AG09309 (cell line): ENCODE measurements at regions not wholly inside any gene's neighbourhood (a gene's known extent, or its start where the extent isn't known, plus 50 kb on each side); places are given as distances from the start of the nearest gene placed in this dataset.

Experiments used
- DNase-seq: peaks from one replicate; pipeline ENCODE4 v3.0.0-alpha.2; 2010; ENCODE audit warnings: low read depth
- H3K4me3 ChIP-seq: 2 replicates; pipeline ENCODE4 v1.5.1; 2011; ENCODE audit warnings: mild to moderate bottlenecking, low read depth, low read length, moderate library complexity; ENCODE audit not compliant: control insufficient read depth
- TF ChIP-seq, protein P1 (sequence below): IDR thresholded peaks from 2 replicates; pipeline ENCODE4 v1.5.1; 2011; ENCODE audit warnings: mild to moderate bottlenecking, low read depth, low read length, inconsistent platforms; ENCODE audit not compliant: insufficient read depth, control insufficient read depth; ENCODE audit errors: missing control alignments

DNA sequence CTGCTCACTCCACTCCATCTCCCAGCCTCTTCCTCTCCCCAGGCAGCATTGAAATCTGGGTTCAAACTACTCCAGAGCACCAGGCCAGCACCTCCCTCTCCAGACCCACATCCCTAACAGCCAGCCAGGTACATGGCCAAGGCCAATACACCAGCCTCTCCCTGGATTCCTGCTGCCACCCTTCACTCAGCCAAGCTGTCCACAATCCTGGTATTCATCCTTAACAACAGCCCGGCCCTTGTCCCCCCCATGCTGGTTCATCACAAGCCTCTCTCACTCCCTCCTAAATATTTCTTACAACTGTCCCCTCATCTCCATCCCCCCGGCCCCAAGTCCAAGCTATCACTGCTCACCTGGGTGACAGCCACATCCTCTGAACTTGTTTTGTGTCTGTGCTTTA lies 129.9 kb upstream of the HAAO start:
- H3K4me3 ChIP-seq = no peak overlapping the region
- TF ChIP-seq, protein P1, sequence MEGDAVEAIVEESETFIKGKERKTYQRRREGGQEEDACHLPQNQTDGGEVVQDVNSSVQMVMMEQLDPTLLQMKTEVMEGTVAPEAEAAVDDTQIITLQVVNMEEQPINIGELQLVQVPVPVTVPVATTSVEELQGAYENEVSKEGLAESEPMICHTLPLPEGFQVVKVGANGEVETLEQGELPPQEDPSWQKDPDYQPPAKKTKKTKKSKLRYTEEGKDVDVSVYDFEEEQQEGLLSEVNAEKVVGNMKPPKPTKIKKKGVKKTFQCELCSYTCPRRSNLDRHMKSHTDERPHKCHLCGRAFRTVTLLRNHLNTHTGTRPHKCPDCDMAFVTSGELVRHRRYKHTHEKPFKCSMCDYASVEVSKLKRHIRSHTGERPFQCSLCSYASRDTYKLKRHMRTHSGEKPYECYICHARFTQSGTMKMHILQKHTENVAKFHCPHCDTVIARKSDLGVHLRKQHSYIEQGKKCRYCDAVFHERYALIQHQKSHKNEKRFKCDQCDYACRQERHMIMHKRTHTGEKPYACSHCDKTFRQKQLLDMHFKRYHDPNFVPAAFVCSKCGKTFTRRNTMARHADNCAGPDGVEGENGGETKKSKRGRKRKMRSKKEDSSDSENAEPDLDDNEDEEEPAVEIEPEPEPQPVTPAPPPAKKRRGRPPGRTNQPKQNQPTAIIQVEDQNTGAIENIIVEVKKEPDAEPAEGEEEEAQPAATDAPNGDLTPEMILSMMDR = no peak
- no peak for DNase-seq

DNA sequence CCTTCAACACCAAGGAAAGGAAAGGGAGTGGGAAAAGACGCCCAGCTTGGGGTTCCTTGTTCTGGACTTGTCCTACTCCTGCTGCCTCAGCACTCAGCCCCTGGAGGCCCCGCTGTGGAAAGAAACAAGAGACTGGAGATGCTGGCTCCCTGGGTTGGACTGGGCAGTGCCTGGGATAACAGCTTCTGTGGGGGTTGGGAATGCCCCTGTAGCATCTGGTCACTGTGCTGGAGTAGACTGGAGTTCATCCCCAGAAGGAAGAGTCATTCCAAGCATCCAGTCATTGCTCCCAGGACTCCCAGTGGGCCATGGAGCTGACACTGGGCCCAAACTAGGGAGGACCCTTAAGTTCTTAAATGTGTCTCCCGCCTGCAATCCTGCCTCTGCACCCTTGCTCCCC lies 129.3 kb upstream of the HAAO start:
- no peak for DNase-seq
- TF ChIP-seq, protein P1 = no peak
- no peak overlapping the region for H3K4me3 ChIP-seq

DNA sequence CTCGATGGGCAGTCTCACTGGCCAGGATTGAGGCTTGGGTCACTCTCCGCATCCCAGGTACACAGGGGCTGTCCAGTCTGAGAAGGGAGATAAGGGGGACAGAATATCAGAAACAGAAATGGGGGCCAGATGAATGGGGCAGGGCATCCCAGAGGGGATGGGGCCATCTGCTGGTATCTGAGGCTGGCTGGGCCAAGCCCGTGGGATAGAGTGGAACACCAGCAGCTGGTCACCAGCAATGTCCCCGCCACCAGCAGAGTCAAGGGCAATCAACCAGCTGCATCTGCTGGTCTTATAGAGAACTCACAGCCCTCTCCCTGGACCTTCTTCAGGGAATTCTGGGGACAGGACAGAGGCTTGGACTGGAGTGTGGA lies 128.8 kb upstream of the HAAO start:
- H3K4me3 ChIP-seq = no peak overlapping the region
- TF ChIP-seq, protein P1 = no peak
- no peak for DNase-seq

DNA sequence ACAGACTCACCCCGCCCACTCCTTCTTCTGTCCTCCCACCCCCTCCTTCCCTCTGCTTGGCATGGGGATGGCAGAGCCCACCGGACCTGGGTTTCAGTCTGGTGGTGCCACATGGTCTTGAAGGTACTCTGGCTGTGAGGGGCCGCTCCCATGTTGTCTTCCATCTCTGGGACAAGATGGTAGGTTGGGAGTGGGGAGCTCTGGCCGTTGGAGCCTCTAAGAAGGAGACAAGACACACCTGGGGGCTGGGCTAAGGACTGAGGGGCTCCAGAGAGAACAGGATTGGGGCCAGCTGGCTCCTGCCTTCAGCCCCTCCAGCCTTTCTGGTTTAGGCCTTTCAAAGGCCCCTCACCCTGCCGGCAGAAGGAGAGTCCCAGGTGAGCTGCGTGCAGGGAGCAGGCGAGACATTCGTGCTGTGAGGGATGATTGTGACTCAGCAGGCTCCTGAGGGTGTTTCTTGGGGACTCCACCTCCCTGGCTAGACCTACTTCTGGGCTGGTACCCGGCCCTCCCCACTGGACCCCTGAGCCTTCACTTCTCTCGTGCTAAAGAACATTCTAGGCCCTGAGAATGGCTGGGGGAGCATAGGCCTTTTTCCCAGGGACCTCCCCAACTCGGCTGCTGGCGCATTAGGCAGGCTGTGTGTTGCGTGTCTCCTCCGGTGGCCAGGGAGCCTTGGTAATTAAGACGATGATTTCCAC lies 128.2 kb upstream of the HAAO start:
- TF ChIP-seq, protein P1 = no peak
- DNase-seq = no peak
- no peak overlapping the region for H3K4me3 ChIP-seq

DNA sequence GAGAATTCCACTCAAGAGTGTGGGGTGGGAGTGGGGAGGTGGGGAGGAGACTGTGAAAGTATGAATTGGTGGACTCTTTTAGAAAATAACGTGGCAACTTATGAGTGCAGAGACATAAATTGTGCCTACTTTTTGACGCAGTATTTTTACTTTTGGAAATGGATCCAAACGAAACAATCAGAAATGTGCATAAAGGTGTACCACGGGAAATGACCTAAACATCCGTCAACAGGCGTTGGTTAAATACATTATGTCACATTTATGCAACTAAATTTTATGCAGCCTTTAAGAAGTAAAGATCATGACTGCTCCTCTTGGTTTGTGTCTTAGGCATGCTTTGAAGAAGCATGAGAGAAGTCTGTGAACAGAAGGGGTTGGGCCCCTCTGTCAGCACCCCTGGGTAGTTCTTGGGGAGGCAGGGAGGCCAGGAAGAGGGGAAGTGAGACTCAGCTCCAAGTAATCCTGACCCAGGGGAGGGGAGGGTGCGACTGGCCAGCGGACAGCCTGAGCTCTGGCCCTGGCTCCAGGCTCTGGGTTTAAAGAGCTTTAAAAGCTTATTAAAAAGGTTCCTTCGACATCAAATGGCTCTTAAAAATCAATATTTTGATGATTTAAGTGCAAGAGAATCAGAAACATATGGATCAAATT lies 126.4 kb upstream of the HAAO start:
- TF ChIP-seq, protein P1 = no peak
- no peak overlapping the region for H3K4me3 ChIP-seq
- no peak for DNase-seq

DNA sequence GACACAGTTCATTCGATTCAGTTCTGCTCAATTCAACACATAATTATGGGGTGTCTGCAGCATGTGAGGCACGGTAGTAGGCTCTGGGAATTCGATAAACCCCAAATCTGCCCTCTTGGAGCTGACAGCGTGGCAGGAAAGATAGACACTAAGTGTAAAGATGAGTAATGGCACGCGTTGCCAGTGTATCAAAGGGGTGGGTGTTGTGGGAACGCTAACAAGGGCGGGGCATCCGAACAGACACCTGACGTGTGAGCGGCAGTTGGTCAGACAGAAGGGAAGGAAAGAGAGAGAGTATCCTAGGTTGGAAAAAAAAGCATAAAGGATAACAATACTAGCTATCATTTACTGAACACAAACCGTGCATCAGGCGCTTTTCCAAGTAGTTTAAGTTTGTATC lies 125.7 kb upstream of the HAAO start:
- DNase-seq = no peak
- TF ChIP-seq, protein P1 = no peak
- no peak overlapping the region for H3K4me3 ChIP-seq
